GM18520 (cell line): ENCODE measurements at regions not wholly inside any gene's neighbourhood (a gene's known extent, or its start where the extent isn't known, plus 50 kb on each side); places are given as distances from the start of the nearest gene placed in this dataset.

ENCODE experiments used
- ATAC-seq: cut with Tn5 transposase; IDR thresholded peaks from one replicate; pipeline ENCODE4 v1.9.1; 2021; ENCODE audit not compliant: unreplicated experiment

DNA sequence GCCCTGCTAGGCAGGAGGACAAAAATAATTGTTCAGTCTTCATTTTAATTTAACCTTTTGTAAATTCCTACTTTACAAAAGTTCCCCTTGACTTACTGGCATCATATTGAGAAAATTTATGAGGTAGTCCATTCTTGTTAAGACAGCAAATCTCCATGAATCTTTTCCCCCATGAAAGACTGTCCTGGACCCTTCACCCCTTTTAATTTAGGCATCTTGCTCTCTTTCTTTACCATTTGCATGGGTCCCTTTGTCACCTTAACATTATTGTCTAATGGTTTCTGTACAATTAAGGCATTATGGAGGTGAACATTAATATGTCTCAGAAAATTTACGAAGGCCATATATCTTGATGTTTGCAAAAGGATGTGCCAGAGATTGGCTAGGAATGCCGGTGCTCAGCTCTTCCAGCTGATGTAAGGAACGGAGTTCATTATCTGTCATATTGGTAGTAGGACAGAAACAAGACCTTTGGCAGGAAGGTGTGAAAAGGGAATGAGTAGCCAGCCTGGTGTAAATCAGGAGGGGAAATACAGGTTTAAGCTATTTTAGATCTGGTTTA lies 382.8 kb upstream of the TSHZ2 start:
- ATAC-seq, result no peak

GRCh38 chr20:52586660-52587059 lies 385.5 kb upstream of the TSHZ2 start:
- ATAC-seq, result no peak

GRCh38 chr20:52585333-52585732 lies 386.8 kb upstream of the TSHZ2 start:
- ATAC-seq, result no peak

GRCh38 chr20:52578559-52578958 lies 387.0 kb upstream of the ZFP64 start:
- no peak for ATAC-seq

- ATAC-seq, result no peak
Measured at GRCh38 chr20:52577696-52578095, 386.1 kb upstream of the ZFP64 start.

- no peak for ATAC-seq
Measured at GRCh38 chr20:52572687-52573086, 381.1 kb upstream of the ZFP64 start.

DNA sequence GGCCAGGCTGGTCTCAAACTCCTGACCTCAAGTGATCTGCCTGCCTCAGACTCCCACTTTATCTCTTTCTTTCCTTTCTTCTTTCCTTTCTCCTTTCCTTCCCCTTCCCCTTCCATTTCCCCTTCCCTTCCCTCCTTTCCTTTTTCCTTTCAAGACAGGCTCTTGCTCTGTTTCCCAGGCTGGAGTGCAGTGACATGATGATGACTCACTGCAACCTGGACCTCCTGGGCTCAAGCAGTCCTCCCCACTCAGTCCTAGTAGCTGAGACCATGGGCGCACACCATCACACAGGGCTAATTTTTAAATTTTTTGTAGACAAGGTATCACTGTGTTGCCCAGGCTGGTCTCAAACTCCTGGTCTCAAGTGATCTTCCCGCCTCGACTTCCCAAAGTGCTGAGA lies 377.6 kb upstream of the ZFP64 start:
- no peak for ATAC-seq

DNA sequence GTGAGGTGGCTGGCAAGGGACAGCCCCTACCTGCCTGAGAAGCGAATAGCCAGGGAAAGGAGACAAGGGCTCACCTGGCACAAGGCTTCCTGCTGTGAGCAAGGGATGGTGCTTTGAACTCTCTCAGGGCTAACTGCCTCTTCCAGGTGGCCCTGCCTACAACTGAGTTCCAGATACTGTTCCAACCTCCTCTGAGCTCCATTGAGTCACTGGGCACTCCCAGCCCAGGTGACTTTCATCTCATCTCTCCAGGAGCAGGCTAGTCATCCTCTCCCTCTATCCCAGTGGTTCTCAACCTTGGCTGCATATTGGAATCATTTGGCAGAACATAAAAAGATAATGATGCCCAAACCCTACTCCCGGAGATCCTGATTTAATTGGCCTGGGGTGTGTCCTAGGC lies 374.0 kb upstream of the ZFP64 start:
- ATAC-seq, result no peak

DNA sequence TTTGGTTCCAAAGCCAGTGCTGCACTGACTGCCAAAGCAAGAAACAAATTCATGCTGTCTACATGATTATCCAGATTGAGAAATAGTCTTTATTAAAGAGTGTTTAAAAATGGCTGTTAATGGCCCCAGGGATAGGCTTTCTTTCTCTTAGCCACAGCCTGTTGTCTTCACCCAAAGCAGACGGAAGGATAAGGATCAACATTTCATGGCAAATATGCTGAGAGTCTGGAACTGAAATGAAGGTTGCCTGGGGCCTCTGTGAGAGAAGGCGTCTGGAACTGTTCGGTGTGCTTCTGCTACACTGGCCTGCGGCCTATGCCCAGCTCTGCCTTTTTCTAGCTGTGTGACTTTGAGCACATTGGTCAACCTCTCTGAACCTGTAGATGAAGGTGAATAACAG lies 373.0 kb upstream of the ZFP64 start:
- no peak for ATAC-seq

- no peak for ATAC-seq
Measured at GRCh38 chr20:52552181-52552872, 360.7 kb upstream of the ZFP64 start.

DNA sequence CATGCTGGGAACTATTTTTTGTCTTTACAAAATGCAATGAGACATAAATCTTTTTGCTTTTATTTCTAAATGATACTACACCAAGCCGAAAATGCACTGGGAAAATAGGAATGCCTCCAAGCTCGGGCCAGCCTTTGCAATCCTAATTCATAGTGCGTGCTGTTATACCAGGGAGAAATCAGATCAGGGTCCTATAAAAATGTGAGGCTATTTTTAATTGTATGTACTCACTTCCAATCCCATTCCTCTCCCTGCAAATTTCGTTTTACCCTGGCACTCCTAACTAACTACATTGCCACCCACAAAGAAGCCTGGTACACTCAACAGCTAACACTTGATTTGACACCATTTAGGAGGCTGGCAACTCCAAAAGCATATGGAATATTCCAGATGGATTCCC lies 350.6 kb upstream of the ZFP64 start:
- ATAC-seq, result no peak

DNA sequence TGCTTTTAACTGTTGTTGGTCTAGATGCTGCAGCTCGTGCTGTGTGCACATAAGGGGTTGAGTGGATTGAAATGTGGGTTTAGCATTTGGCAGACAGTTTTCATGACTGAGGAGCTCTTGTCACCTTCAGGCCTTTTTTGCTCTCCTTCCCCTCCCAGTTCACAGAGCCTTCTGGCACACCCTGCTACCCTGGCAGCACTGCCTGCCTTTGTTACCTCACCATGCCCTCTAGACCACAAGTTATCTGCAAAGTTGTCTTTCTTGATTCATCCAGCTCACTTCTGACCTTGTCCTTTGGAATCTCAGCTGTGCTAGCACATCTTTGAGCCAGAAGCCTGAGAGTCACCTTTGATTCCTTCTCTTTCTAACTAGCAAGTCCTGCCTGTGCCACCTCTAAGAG lies 348.9 kb upstream of the ZFP64 start:
- ATAC-seq, result no peak

DNA sequence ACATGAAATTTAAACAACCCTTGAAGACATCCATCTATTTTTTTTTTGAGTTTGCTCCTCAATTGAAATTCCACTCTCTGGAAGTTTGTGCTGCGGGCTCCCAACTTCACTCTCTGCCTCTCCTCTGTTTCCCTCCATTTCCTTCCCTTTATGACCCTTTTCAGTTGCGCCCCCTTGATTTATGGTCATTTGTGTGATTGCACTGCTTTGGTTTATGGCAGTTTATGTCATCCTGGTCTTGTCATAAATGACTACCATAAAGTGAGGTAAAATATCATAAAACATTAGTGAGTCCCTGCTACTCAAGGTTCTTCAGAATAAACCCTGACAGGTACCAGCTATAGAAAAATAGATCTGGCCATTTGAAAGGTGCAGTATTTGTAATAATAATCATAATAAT lies 348.3 kb upstream of the ZFP64 start:
- ATAC-seq, result no peak

- no peak for ATAC-seq
Measured at GRCh38 chr20:52536841-52537400, 345.3 kb upstream of the ZFP64 start.

GRCh38 chr20:52536040-52536439 lies 344.5 kb upstream of the ZFP64 start:
- no peak for ATAC-seq

- no peak for ATAC-seq
Measured at GRCh38 chr20:52534616-52535015, 343.0 kb upstream of the ZFP64 start.

GRCh38 chr20:52533401-52533800 lies 341.8 kb upstream of the ZFP64 start:
- ATAC-seq, result no peak

DNA sequence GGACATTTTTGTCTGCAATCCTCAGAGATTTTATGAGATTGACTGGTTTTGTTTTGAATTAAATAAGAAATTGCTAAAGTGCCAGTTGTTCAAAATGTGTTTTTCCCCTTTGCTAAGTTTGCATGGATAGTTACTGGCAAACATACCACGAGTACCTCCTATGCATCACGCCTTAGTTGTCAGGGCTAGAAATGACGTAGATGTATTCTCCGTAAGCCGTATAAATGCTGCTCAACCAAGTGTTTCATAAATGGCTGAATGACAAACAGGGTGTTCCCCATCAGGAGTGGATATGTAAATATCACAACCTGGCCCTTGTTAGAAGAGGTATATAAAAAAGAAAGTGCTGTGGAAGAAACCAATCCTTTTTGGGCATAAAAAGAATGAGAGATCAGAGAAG lies 341.1 kb upstream of the ZFP64 start:
- no peak for ATAC-seq

- ATAC-seq, result no peak
Measured at GRCh38 chr20:52530571-52530970, 339.0 kb upstream of the ZFP64 start.

DNA sequence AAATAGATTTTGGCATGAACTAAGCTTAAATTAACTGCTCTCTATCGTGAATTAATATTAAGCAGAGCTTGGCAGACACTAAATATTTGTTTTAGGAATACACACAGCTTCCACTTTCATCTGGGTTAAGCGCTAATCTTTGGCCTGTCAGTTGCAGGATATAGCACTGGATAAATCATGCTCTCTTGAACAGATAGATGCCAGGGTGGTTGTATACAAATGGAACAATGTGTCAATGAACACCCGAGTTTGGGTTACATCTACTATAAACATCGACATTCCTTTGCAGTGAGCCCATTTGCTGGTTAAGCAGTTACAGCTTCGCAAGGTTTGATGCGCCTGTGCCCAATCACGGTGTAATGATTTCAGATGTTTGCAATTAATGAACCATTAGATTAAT lies 338.2 kb upstream of the ZFP64 start:
- ATAC-seq, result no peak

GRCh38 chr20:52524861-52525260 lies 333.3 kb upstream of the ZFP64 start:
- ATAC-seq, result no peak

DNA sequence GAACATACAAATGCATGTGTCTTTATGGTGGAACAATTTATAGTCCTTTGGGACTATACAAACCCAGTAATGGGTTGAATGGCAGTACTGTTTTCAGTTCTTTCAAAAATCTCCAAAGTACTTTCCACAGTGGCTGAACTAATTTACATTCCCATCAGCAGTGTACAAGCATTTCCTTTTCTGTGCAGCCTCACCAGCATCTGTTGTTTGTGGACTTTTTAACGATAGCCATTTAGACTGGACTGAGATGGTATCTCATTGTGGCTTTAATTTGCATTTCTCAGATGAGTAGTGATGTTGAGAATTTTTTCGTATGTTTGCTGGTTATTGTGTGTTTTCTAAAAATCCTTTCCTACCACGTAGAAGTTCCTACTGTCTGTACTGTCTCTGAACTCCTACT lies 327.2 kb upstream of the ZFP64 start:
- ATAC-seq, result no peak

GRCh38 chr20:52515877-52516276 lies 324.3 kb upstream of the ZFP64 start:
- no peak for ATAC-seq
